ENCODE measurements at regions not wholly inside any gene's neighbourhood (a gene's known extent, or its start where the extent isn't known, plus 50 kb on each side); places are given as distances from the start of the nearest gene placed in this dataset.

GRCh38 chr7:138325434-138325833 is 134.6 kb upstream of the TRIM24 start:
- no peak for TF ChIP-seq CTCF (IDR thresholded peaks at IDR 0.05)
- TF ChIP-seq MAX (IDR thresholded peaks at IDR 0.05), result no peak
- no peak for TF ChIP-seq ESRRA (IDR thresholded peaks at IDR 0.05; ENCODE audit: borderline replicate concordance, low read length)
- TF ChIP-seq MYC (IDR thresholded peaks at IDR 0.05; ENCODE audit: borderline replicate concordance, low read length), result no peak
- no peak for TF ChIP-seq HMGXB4 (CRISPR knock-in tag; IDR thresholded peaks at IDR 0.05; ENCODE audit: borderline replicate concordance)
- TF ChIP-seq NR3C1 (IDR thresholded peaks at IDR 0.05), result no peak
